ENCODE measurements at regions not wholly inside any gene's neighbourhood (a gene's known extent, or its start where the extent isn't known, plus 50 kb on each side); places are given as distances from the start of the nearest gene placed in this dataset.

- Histone ChIP-seq H3K36me3 (ENCODE audit: control insufficient read depth, insufficient read depth, low read length) (no peaks in the 10 kb centered on the region), H3K4me3 (ENCODE audit: low read depth, low read length) (no peak overlapping the region), H3K27me3 (ENCODE audit: control insufficient read depth, insufficient read depth, low read length) (no peaks in the 10 kb centered on the region)
- no peak for DNase-seq (ENCODE audit: low read depth)
- POLR2A ChIA-PET, result no interaction called here
- no peak for TF ChIP-seq CTCF (IDR thresholded peaks at IDR 0.05; ENCODE audit: insufficient read depth, low read depth, low read length)
- CTCF ChIA-PET, result interaction anchor here (0.7 kb wide), 1 partner anchor 431 kb away, joined by 3 read pairs; no protein-coding TSS in a partner anchor
Observed at GRCh38 chr11:133787379-133788141, 57.8 kb downstream of the SPATA19 start.

GRCh38 chr11:133785795-133786340 is 59.4 kb downstream of the SPATA19 start:
- no peak for TF ChIP-seq CTCF (IDR thresholded peaks at IDR 0.05; ENCODE audit: insufficient read depth, low read depth, low read length)
- Histone ChIP-seq H3K4me3 (ENCODE audit: low read depth, low read length) (no peak overlapping the region), H3K27me3 (ENCODE audit: control insufficient read depth, insufficient read depth, low read length) (no peaks in the 10 kb centered on the region), H3K36me3 (ENCODE audit: control insufficient read depth, insufficient read depth, low read length) (no peaks in the 10 kb centered on the region)
- CTCF ChIA-PET, result no interaction called here
- DNase-seq (ENCODE audit: low read depth), result no peak
- POLR2A ChIA-PET, result no interaction called here

GRCh38 chr11:133784359-133784758 is 61.0 kb downstream of the SPATA19 start:
- H3K36me3 ChIP-seq (ENCODE audit: control insufficient read depth, insufficient read depth, low read length), result no peaks in the 10 kb centered on the region
- ChIA-PET CTCF (no interaction called here), POLR2A (no interaction called here)
- no peak overlapping the region for H3K4me3 ChIP-seq (ENCODE audit: low read depth, low read length)
- no peaks in the 10 kb centered on the region for H3K27me3 ChIP-seq (ENCODE audit: control insufficient read depth, insufficient read depth, low read length)
- DNase-seq (ENCODE audit: low read depth), result no peak
- no peak for TF ChIP-seq CTCF (IDR thresholded peaks at IDR 0.05; ENCODE audit: insufficient read depth, low read depth, low read length)

- TF ChIP-seq CTCF (IDR thresholded peaks at IDR 0.05; ENCODE audit: insufficient read depth, low read depth, low read length), result no peak
- ChIA-PET CTCF (no interaction called here), POLR2A (no interaction called here)
- no peak for DNase-seq (ENCODE audit: low read depth)
- no peaks in the 10 kb centered on the region for H3K36me3 ChIP-seq (ENCODE audit: control insufficient read depth, insufficient read depth, low read length)
- H3K4me3 ChIP-seq (ENCODE audit: low read depth, low read length), result no peak overlapping the region
- no peaks in the 10 kb centered on the region for H3K27me3 ChIP-seq (ENCODE audit: control insufficient read depth, insufficient read depth, low read length)
Observed at GRCh38 chr11:133782116-133782725, 63.1 kb downstream of the SPATA19 start.

GRCh38 chr11:133778161-133778560 is 67.2 kb downstream of the SPATA19 start:
- POLR2A ChIA-PET, result no interaction called here
- CTCF ChIA-PET, result no interaction called here

More at GRCh38 chr11:133778161-133778560, 67.2 kb downstream of the SPATA19 start:
- Histone ChIP-seq H3K27me3 (ENCODE audit: control insufficient read depth, insufficient read depth, low read length) (no peaks in the 10 kb centered on the region), H3K36me3 (ENCODE audit: control insufficient read depth, insufficient read depth, low read length) (no peaks in the 10 kb centered on the region), H3K4me3 (ENCODE audit: low read depth, low read length) (no peak overlapping the region)
- no peak for TF ChIP-seq CTCF (IDR thresholded peaks at IDR 0.05; ENCODE audit: insufficient read depth, low read depth, low read length)
- DNase-seq (ENCODE audit: low read depth), result no peak

Measured in BJ (cell line).